ENCODE measurements at regions not wholly inside any gene's neighbourhood (a gene's known extent, or its start where the extent isn't known, plus 50 kb on each side); places are given as distances from the start of the nearest gene placed in this dataset.

- Histone ChIP-seq H3K27ac (no peak overlapping the region), H3K4me1 (peaks cover 0 to 7% of the 10 kb centered on the region in 2 donors), H3K4me3 (no peak overlapping the region), H3K9me3 (peaks cover 0 to 4% of the 10 kb centered on the region in 2 donors), H3K27me3 (no peaks in the 10 kb centered on the region), H3K36me3 (no peaks in the 10 kb centered on the region)
- no peak for DNase-seq (ENCODE audit: low spot score)
- TF ChIP-seq CTCF (IDR thresholded peaks at IDR 0.05): no peak
Measured at GRCh38 chr11:113634940-113635575, 71.0 kb downstream of the TMPRSS5 start.

- H3K27me3 ChIP-seq: no peaks in the 10 kb centered on the region
- H3K9me3 ChIP-seq: peaks cover 0 to 4% of the 10 kb centered on the region in 2 donors
- H3K4me1 ChIP-seq: peaks cover 0 to 7% of the 10 kb centered on the region in 2 donors
- no peak overlapping the region for H3K4me3 ChIP-seq
- no peaks in the 10 kb centered on the region for H3K36me3 ChIP-seq
- H3K27ac ChIP-seq: no peak overlapping the region
- DNase-seq (ENCODE audit: low spot score): no peak
- no peak for TF ChIP-seq CTCF (IDR thresholded peaks at IDR 0.05)
Measured at GRCh38 chr11:113632981-113633380, 73.1 kb downstream of the TMPRSS5 start.

- Histone ChIP-seq H3K27ac (no peak overlapping the region), H3K4me1 (peaks cover 0 to 7% of the 10 kb centered on the region in 2 donors), H3K9me3 (no peaks in the 10 kb centered on the region), H3K4me3 (no peak overlapping the region), H3K36me3 (no peaks in the 10 kb centered on the region), H3K27me3 (no peaks in the 10 kb centered on the region)
- no peak for DNase-seq (ENCODE audit: low spot score)
- no peak for TF ChIP-seq CTCF (IDR thresholded peaks at IDR 0.05)
Measured at GRCh38 chr11:113629562-113629961, 76.5 kb downstream of the TMPRSS5 start.

DNA sequence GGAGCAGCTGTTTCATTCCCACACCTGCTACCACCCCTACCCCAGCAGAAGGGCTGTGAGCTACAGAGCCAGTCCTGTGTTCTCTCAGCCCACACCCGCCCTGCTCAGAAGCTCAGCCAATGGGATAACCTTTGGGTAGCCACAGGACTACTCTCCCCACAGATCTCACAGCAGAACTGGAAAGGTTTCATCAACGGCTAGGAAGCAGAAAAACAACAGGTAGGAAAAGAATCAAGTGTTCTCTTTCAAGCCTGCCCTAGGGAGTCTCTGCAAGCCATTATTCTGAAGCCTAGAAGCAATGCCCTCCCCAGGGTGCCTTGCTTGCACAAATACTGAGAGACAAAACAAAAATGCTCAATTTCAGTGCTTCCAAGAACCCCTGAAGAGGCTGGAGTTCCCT is 77.2 kb downstream of the TMPRSS5 start:
- H3K27ac ChIP-seq: no peak overlapping the region
- no peaks in the 10 kb centered on the region for H3K27me3 ChIP-seq
- TF ChIP-seq CTCF (IDR thresholded peaks at IDR 0.05): no peak
- DNase-seq (ENCODE audit: low spot score): no peak
- peaks cover 0 to 7% of the 10 kb centered on the region in 2 donors for H3K4me1 ChIP-seq
- no peaks in the 10 kb centered on the region for H3K9me3 ChIP-seq
- H3K4me3 ChIP-seq: no peak overlapping the region
- H3K36me3 ChIP-seq: no peaks in the 10 kb centered on the region

DNA sequence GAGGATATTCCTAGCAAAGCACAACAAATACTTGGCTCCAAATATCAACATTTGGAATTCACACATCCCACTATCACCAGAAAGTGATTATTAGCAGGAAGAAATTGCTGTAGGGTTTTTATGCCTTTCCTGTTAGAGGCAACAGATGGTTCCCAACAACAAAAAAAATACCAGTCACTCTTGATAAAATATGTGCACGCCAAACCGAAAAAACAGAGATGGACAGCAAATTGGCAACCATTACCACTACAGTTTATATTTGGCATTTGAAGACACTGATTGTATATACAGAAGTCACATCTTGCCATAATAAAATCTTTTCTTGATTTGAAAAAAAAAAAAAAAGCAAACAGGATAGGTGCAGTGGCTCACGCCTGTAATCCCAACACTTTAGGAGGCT is 78.2 kb downstream of the TMPRSS5 start:
- no peak for DNase-seq (ENCODE audit: low spot score)
- H3K27ac ChIP-seq: no peak overlapping the region
- no peaks in the 10 kb centered on the region for H3K36me3 ChIP-seq
- no peaks in the 10 kb centered on the region for H3K27me3 ChIP-seq
- no peaks in the 10 kb centered on the region for H3K9me3 ChIP-seq
- peaks cover 0 to 7% of the 10 kb centered on the region in 2 donors for H3K4me1 ChIP-seq
- no peak for TF ChIP-seq CTCF (IDR thresholded peaks at IDR 0.05)
- H3K4me3 ChIP-seq: no peak overlapping the region

GRCh38 chr11:113627297-113627696 is 78.8 kb downstream of the TMPRSS5 start:
- H3K27me3 ChIP-seq: no peaks in the 10 kb centered on the region
- no peak overlapping the region for H3K4me3 ChIP-seq
- DNase-seq (ENCODE audit: low spot score): no peak
- no peaks in the 10 kb centered on the region for H3K9me3 ChIP-seq
- no peak for TF ChIP-seq CTCF (IDR thresholded peaks at IDR 0.05)
- no peak overlapping the region for H3K27ac ChIP-seq
- no peaks in the 10 kb centered on the region for H3K36me3 ChIP-seq
- peaks cover 0 to 2% of the 10 kb centered on the region in 2 donors for H3K4me1 ChIP-seq

All from right atrium auricular region (tissue), 2 donors.